HEK293T (cell line): ENCODE measurements at regions not wholly inside any gene's neighbourhood (a gene's known extent, or its start where the extent isn't known, plus 50 kb on each side); places are given as distances from the start of the nearest gene placed in this dataset.

Source experiments
- BHLHE40 ChIP-seq: fragments of 450-650 bp; IDR thresholded peaks from 2 replicates; pipeline ENCODE4 v1.6.1; 2016; ENCODE audit warnings: mild to moderate bottlenecking, moderate library complexity, borderline replicate concordance
- ELF4 ChIP-seq: fragments of 450-650 bp; IDR thresholded peaks from 2 replicates; pipeline ENCODE4 v1.6.1; 2017; ENCODE audit warnings: antibody characterized with exemption
- FOXK2 ChIP-seq: fragments of 450-650 bp; IDR thresholded peaks from 2 replicates; pipeline ENCODE4 v1.6.1; 2016; ENCODE audit warnings: mild to moderate bottlenecking
- FOXM1 ChIP-seq: fragments of 450-650 bp; IDR thresholded peaks from 2 replicates; pipeline ENCODE4 v1.6.1; 2017; ENCODE audit warnings: mild to moderate bottlenecking, borderline replicate concordance
- HDGF ChIP-seq: fragments of 450-650 bp; IDR thresholded peaks from 2 replicates; pipeline ENCODE4 v1.6.1; 2017; ENCODE audit warnings: antibody characterized with exemption, borderline replicate concordance
- L3MBTL2 ChIP-seq: fragments of 450-650 bp; conservative IDR thresholded peaks from 2 replicates; pipeline ENCODE4 v1.6.1; 2016; ENCODE audit warnings: mild to moderate bottlenecking
- SP1 ChIP-seq: fragments of 450-650 bp; IDR thresholded peaks from 2 replicates; pipeline ENCODE4 v1.6.1; 2017

- no peak for TF ChIP-seq L3MBTL2
- no peak for TF ChIP-seq FOXK2
- TF ChIP-seq BHLHE40: no peak
- TF ChIP-seq ELF4: no peak
- TF ChIP-seq HDGF: no peak
- TF ChIP-seq SP1: no peak
- no peak for TF ChIP-seq FOXM1
These were observed 191.4 kb upstream of the CHAC2 start for GRCh38 chr2:53576166-53576565.
